CD14-positive monocyte (primary cell): ENCODE measurements at regions not wholly inside any gene's neighbourhood (a gene's known extent, or its start where the extent isn't known, plus 50 kb on each side); places are given as distances from the start of the nearest gene placed in this dataset.
"Not testable (repeated sequence)": the region's sequence is repeated elsewhere in the genome, so short reads cannot be mapped to it uniquely, and the experiment has no call there.

Experiments
- DNase-seq, 3 donors: peaks; one replicate each; pipeline ENCODE4 v3.0.0-alpha.2; 2011 to 2022
- H2AFZ ChIP-seq: 2 replicates; pipeline ENCODE4 v1.6.0; 2012; ENCODE audit warnings: mild to moderate bottlenecking, low read depth, low read length, inconsistent platforms; ENCODE audit not compliant: insufficient read depth, poor library complexity, severe bottlenecking
- H3K27ac ChIP-seq, 2 donors: 1 replicate in 1 of 2; 2 replicates in 1 of 2; pipeline ENCODE4 v1.5.1; 2012 to 2013; ENCODE audit warnings: low read length in 2 of 2, control low read depth in 1 of 2, inconsistent platforms in 1 of 2, low read depth in 1 of 2, mild to moderate bottlenecking in 1 of 2
- H3K27me3 ChIP-seq, 2 donors: one replicate each; pipeline versions ENCODE4 v1.6.0 to v1.6.1; 2011 to 2013; ENCODE audit warnings: low read length in 2 of 2; ENCODE audit not compliant: control insufficient read depth in 2 of 2, insufficient read depth in 2 of 2
- H3K36me3 ChIP-seq, 2 donors: replicated peaks in 1 of 2; 1 replicate in 1 of 2; 2 replicates in 1 of 2; pipeline versions ENCODE4 v1.5.1 to v1.6.1; 2012 to 2013; ENCODE audit warnings: low read length in 2 of 2, control low read depth in 1 of 2, inconsistent platforms in 1 of 2, mild to moderate bottlenecking in 1 of 2; ENCODE audit not compliant: insufficient read depth in 2 of 2, control insufficient read depth in 1 of 2
- H3K4me1 ChIP-seq, 2 donors: 1 replicate in 1 of 2; 2 replicates in 1 of 2; pipeline versions ENCODE4 v1.5.1 to v1.6.1; 2012 to 2013; ENCODE audit warnings: low read length in 2 of 2, control low read depth in 1 of 2, inconsistent platforms in 1 of 2, mild to moderate bottlenecking in 1 of 2, moderate library complexity in 1 of 2; ENCODE audit not compliant: insufficient read depth in 2 of 2, control insufficient read depth in 1 of 2
- H3K4me2 ChIP-seq: replicated peaks from 2 replicates; pipeline ENCODE3; 2012; ENCODE audit warnings: low read length, moderate library complexity, mild to moderate bottlenecking; ENCODE audit not compliant: poor library complexity, severe bottlenecking; ENCODE audit errors: extremely low read depth
- H3K4me3 ChIP-seq, 3 experiments: fragments of 200-600 bp in 1 of 3; sonication (generic) in 1 of 3; replicated peaks in 1 of 3; 1 replicate in 2 of 3; 2 replicates in 1 of 3; pipeline ENCODE4 v1.5.1; 2011 to 2013; ENCODE audit warnings: low read length in 3 of 3, mild to moderate bottlenecking in 3 of 3, control low read depth in 2 of 3, low read depth in 2 of 3, inconsistent platforms in 1 of 3, moderate library complexity in 1 of 3
- H3K79me2 ChIP-seq: 2 replicates; pipeline ENCODE4 v1.6.0; 2012; ENCODE audit warnings: mild to moderate bottlenecking, control low read depth, inconsistent platforms, low read length, moderate library complexity; ENCODE audit not compliant: insufficient read depth
- H3K9ac ChIP-seq: 2 replicates; pipeline ENCODE4 v1.6.0; 2017; ENCODE audit warnings: low read length, mild to moderate bottlenecking; ENCODE audit not compliant: insufficient read depth, poor library complexity, severe bottlenecking
- H3K9me3 ChIP-seq, 2 donors: replicated peaks in 1 of 2; 1 replicate in 1 of 2; 2 replicates in 1 of 2; pipeline versions ENCODE4 v1.5.1 to v1.6.1; 2012 to 2013; ENCODE audit warnings: low read length in 2 of 2, control low read depth in 1 of 2; ENCODE audit not compliant: control insufficient read depth in 1 of 2, insufficient read depth in 1 of 2
- H4K20me1 ChIP-seq: 2 replicates; pipeline ENCODE4 v1.6.0; 2012; ENCODE audit warnings: mild to moderate bottlenecking, low read length, control low read depth, moderate library complexity; ENCODE audit not compliant: insufficient read depth
- H3K27ac Mint-ChIP-seq, 7 donors: one replicate each; pipeline ENCODE4 v1.8.0; 2020; ENCODE audit warnings: mild to moderate bottlenecking in 7 of 7, mixed read lengths in 7 of 7, moderate library complexity in 6 of 7, inconsistent platforms in 2 of 7
- H3K27me3 Mint-ChIP-seq, 3 donors: one replicate each; pipeline ENCODE4 v1.8.0; 2021 to 2022; ENCODE audit warnings: low read depth in 3 of 3, mild to moderate bottlenecking in 3 of 3, mixed read lengths in 3 of 3, moderate library complexity in 3 of 3, inconsistent platforms in 1 of 3
- H3K36me3 Mint-ChIP-seq, 2 donors: one replicate each; pipeline ENCODE4 v1.8.0; 2020; ENCODE audit warnings: mixed read lengths in 2 of 2, inconsistent platforms in 1 of 2, mild to moderate bottlenecking in 1 of 2
- H3K4me1 Mint-ChIP-seq: one replicate; pipeline ENCODE4 v1.8.0; 2020; ENCODE audit warnings: mild to moderate bottlenecking, mixed read lengths
- H3K4me3 Mint-ChIP-seq, 2 donors: one replicate each; pipeline ENCODE4 v1.8.0; 2020; ENCODE audit warnings: mild to moderate bottlenecking in 2 of 2, mixed read lengths in 2 of 2, moderate library complexity in 1 of 2
- H3K9me3 Mint-ChIP-seq, 7 donors: one replicate each; pipeline ENCODE4 v1.8.0; 2020 to 2022; ENCODE audit warnings: mixed read lengths in 7 of 7, mild to moderate bottlenecking in 6 of 7, moderate library complexity in 6 of 7, inconsistent platforms in 2 of 7
- CTCF ChIP-seq: fragments of 200-600 bp; IDR thresholded peaks from one replicate; pipeline ENCODE4 v1.8.0; 2022; ENCODE audit warnings: antibody characterized with exemption, mild to moderate bottlenecking
- whole genome bisulfite sequencing: methylation state at CpG from one replicate; pipeline ENCODE4 v1.1.5; 2013; ENCODE audit warnings: missing lambda C conversion rate; ENCODE audit not compliant: insufficient coverage; 5-methylcytosine and 5-hydroxymethylcytosine counted together
- intact Hi-C, 2 donors: fragments of 100-400 bp; cut with micrococcal nuclease; formaldehyde crosslinking; loops; one replicate each; pipeline versions ENCODE4 v1.15.0 to v1.15.1; 2023

DNA sequence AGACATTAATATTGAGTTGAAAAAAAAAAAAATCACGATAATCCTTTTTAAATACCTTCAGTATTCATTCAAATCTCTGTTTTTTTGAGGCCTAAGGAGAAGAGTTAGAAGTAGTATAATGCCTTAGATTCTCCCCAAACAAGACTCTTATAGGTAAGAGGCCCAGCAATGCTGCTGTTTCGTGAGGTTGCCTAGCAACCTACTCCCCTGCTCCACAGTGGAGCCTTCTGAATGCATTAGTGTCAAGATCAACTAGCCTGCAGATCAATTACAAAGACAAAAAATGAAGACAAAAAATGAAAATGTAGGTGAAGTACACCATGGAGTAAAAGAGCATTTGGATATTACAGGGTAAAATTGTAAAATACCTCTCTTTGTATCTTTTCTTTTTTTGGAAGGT lies 229.8 kb upstream of the LUZP2 start:
- Histone ChIP-seq H4K20me1 (no peaks in the 10 kb centered on the region), H3K4me3 (no peak overlapping the region), H2AFZ (no peak overlapping the region), H3K9me3 (no peaks in the 10 kb centered on the region), H3K9ac (no peak overlapping the region), H3K27ac (no peak overlapping the region), H3K27me3 (no peaks in the 10 kb centered on the region), H3K4me2 (no peak overlapping the region), H3K36me3 (no peaks in the 10 kb centered on the region), H3K79me2 (no peaks in the 10 kb centered on the region), H3K4me1 (no peaks in the 10 kb centered on the region)
- H3K36me3 Mint-ChIP-seq: no peaks in the 10 kb centered on the region
- H3K4me3 Mint-ChIP-seq: no peak overlapping the region
- no peak for TF ChIP-seq CTCF
- no CpG with 5 or more reads among the region's 2 CpGs for WGBS
- no peak overlapping the region for H3K27ac Mint-ChIP-seq
- peaks cover 0 to 3% (median 1%) of the 10 kb centered on the region in 7 donors for H3K9me3 Mint-ChIP-seq
- DNase-seq: no peak
- H3K27me3 Mint-ChIP-seq: peaks cover 0 to 2% (median 0%) of the 10 kb centered on the region in 3 donors
- no peaks in the 10 kb centered on the region for H3K4me1 Mint-ChIP-seq
- intact Hi-C loops: no loop called here

- no peak for TF ChIP-seq CTCF
- H3K27ac ChIP-seq: no peak overlapping the region
- no CpG with 5 or more reads among the region's 2 CpGs for WGBS
Observed at GRCh38 chr11:24271798-24272197, 225.1 kb upstream of the LUZP2 start.

DNA sequence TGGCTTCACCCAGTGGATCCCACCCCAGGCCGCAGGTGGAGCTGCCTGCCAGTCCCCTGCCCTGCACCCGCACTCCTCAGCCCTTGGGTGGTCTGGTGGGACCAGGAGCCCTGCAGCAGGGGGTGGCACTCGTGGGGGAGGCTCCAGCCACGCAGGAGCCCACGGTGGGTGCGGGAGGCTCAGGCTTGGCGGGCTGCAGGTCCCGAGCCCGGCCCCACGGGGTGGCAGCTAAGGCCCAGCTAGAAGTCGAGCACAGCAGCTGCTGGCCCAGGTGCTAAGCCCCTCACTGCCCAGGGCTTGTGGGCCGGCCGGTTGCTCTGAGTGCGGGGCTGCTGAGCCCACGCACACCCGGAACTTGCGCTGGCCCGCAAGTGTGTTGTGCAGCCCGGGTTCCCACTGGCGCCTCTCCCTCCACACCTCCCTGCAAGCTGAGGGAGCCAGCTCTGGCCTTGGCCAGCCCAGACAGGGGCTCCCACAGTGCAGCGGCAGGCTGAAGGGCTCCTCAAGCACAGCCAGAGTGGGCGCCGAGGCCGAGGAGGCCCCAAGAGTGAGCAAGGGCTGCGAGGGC lies 222.6 kb upstream of the LUZP2 start:
- H4K20me1 ChIP-seq, H3K36me3 Mint-ChIP-seq, H3K4me3 ChIP-seq, intact Hi-C loops, H3K9me3 ChIP-seq, H3K27me3 ChIP-seq, H3K4me2 ChIP-seq, H3K36me3 ChIP-seq, H3K79me2 ChIP-seq, H3K27me3 Mint-ChIP-seq, H3K9me3 Mint-ChIP-seq, H3K9ac ChIP-seq, H3K4me3 Mint-ChIP-seq, H3K4me1 ChIP-seq, H3K27ac ChIP-seq, H3K4me1 Mint-ChIP-seq, DNase-seq, H2AFZ ChIP-seq, H3K27ac Mint-ChIP-seq: not testable (repeated sequence)
- 91% methylated on average over 20 of the region's 25 CpGs for WGBS

More at GRCh38 chr11:24271798-24272197, 225.1 kb upstream of the LUZP2 start:
- Mint-ChIP-seq H3K4me1 (no peaks in the 10 kb centered on the region), H3K36me3 (no peaks in the 10 kb centered on the region), H3K27me3 (no peaks in the 10 kb centered on the region), H3K27ac (no peak overlapping the region), H3K4me3 (no peak overlapping the region), H3K9me3 (peaks cover 0 to 11% (median 6%) of the 10 kb centered on the region in 7 donors)
- H3K27me3 ChIP-seq: no peaks in the 10 kb centered on the region
- H2AFZ ChIP-seq: no peak overlapping the region
- H3K9me3 ChIP-seq: peaks cover 4 to 10% of the 10 kb centered on the region in 2 donors
- intact Hi-C loops: no loop called here
- H4K20me1 ChIP-seq: no peaks in the 10 kb centered on the region
- H3K36me3 ChIP-seq: no peaks in the 10 kb centered on the region
- no peaks in the 10 kb centered on the region for H3K79me2 ChIP-seq
- no peaks in the 10 kb centered on the region for H3K4me1 ChIP-seq
- DNase-seq: no peak
- H3K4me3 ChIP-seq: no peak overlapping the region
- no peak overlapping the region for H3K9ac ChIP-seq
- H3K4me2 ChIP-seq: no peak overlapping the region
